ENCODE measurements at regions not wholly inside any gene's neighbourhood (a gene's known extent, or its start where the extent isn't known, plus 50 kb on each side); places are given as distances from the start of the nearest gene placed in this dataset.

GRCh38 chr5:89292487-89292886 is 409.5 kb upstream of the MEF2C start:
- TF ChIP-seq POLR2AphosphoS5 (IDR thresholded peaks at IDR 0.05; ENCODE audit: insufficient read depth in 1 of 2, low read depth in 1 of 2) (no peak), POLR2A (IDR thresholded peaks at IDR 0.05) (no peak), CTCF (IDR thresholded peaks at IDR 0.05) (no peak)
- intact Hi-C loops (cut with DNase I), result no loop called here

GRCh38 chr5:89289604-89290003 is 406.6 kb upstream of the MEF2C start:
- H3K27me3 ChIP-seq, result no peaks in the 10 kb centered on the region
- intact Hi-C loops (cut with DNase I), result no loop called here
- DNase-seq (ENCODE audit: extremely low spot score in 2 of 2), result no peak
- no peaks in the 10 kb centered on the region for H3K4me1 ChIP-seq
- H3K27ac ChIP-seq, result no peak overlapping the region
- H3K9me3 ChIP-seq, result no peaks in the 10 kb centered on the region
- no peak overlapping the region for H3K4me3 ChIP-seq
- H3K36me3 ChIP-seq, result no peaks in the 10 kb centered on the region
- TF ChIP-seq POLR2AphosphoS5 (IDR thresholded peaks at IDR 0.05; ENCODE audit: insufficient read depth in 1 of 2, low read depth in 1 of 2), result no peak
- no peak for TF ChIP-seq CTCF (IDR thresholded peaks at IDR 0.05)
- no peak for TF ChIP-seq POLR2A (IDR thresholded peaks at IDR 0.05)

More at GRCh38 chr5:89292487-89292886, 409.5 kb upstream of the MEF2C start:
- Histone ChIP-seq H3K36me3 (no peaks in the 10 kb centered on the region), H3K9me3 (no peaks in the 10 kb centered on the region), H3K27me3 (no peaks in the 10 kb centered on the region), H3K4me1 (no peaks in the 10 kb centered on the region), H3K4me3 (no peak overlapping the region), H3K27ac (no peak overlapping the region)
- no peak for DNase-seq (ENCODE audit: extremely low spot score in 2 of 2)

- no peaks in the 10 kb centered on the region for H3K4me1 ChIP-seq
- no peak overlapping the region for H3K27ac ChIP-seq
- no peak for DNase-seq (ENCODE audit: extremely low spot score in 2 of 2)
- intact Hi-C loops (cut with DNase I), result no loop called here
- no peak for TF ChIP-seq CTCF (IDR thresholded peaks at IDR 0.05)
- no peak for TF ChIP-seq POLR2A (IDR thresholded peaks at IDR 0.05)
- TF ChIP-seq POLR2AphosphoS5 (IDR thresholded peaks at IDR 0.05; ENCODE audit: insufficient read depth in 1 of 2, low read depth in 1 of 2), result no peak
- H3K9me3 ChIP-seq, result no peaks in the 10 kb centered on the region
- no peak overlapping the region for H3K4me3 ChIP-seq
- H3K27me3 ChIP-seq, result no peaks in the 10 kb centered on the region
- no peaks in the 10 kb centered on the region for H3K36me3 ChIP-seq
Observed at GRCh38 chr5:89287964-89288363, 405.0 kb upstream of the MEF2C start.

- H3K27me3 ChIP-seq, result no peaks in the 10 kb centered on the region
- H3K4me3 ChIP-seq, result no peak overlapping the region
- no peaks in the 10 kb centered on the region for H3K36me3 ChIP-seq
- TF ChIP-seq POLR2A (IDR thresholded peaks at IDR 0.05) (no peak), CTCF (IDR thresholded peaks at IDR 0.05) (no peak), POLR2AphosphoS5 (IDR thresholded peaks at IDR 0.05; ENCODE audit: insufficient read depth in 1 of 2, low read depth in 1 of 2) (no peak)
- H3K4me1 ChIP-seq, result no peaks in the 10 kb centered on the region
- H3K9me3 ChIP-seq, result no peaks in the 10 kb centered on the region
- no peak for DNase-seq (ENCODE audit: extremely low spot score in 2 of 2)
- H3K27ac ChIP-seq, result no peak overlapping the region
- intact Hi-C loops (cut with DNase I), result no loop called here
Observed at GRCh38 chr5:89286320-89286719, 403.3 kb upstream of the MEF2C start.

GRCh38 chr5:89283728-89284493 is 400.9 kb upstream of the MEF2C start:
- intact Hi-C loops (cut with DNase I), result no loop called here
- no peaks in the 10 kb centered on the region for H3K9me3 ChIP-seq
- no peaks in the 10 kb centered on the region for H3K4me1 ChIP-seq
- no peaks in the 10 kb centered on the region for H3K36me3 ChIP-seq
- H3K4me3 ChIP-seq, result no peak overlapping the region
- no peak overlapping the region for H3K27ac ChIP-seq
- no peak for TF ChIP-seq POLR2A (IDR thresholded peaks at IDR 0.05)
- no peak for TF ChIP-seq CTCF (IDR thresholded peaks at IDR 0.05)
- no peak for TF ChIP-seq POLR2AphosphoS5 (IDR thresholded peaks at IDR 0.05; ENCODE audit: insufficient read depth in 1 of 2, low read depth in 1 of 2)
- no peaks in the 10 kb centered on the region for H3K27me3 ChIP-seq
- no peak for DNase-seq (ENCODE audit: extremely low spot score in 2 of 2)
